Activated gamma-delta T cell (primary cell): ENCODE measurements at regions not wholly inside any gene's neighbourhood (a gene's known extent, or its start where the extent isn't known, plus 50 kb on each side); places are given as distances from the start of the nearest gene placed in this dataset.
"Not testable (repeated sequence)": the region's sequence is repeated elsewhere in the genome, so short reads cannot be mapped to it uniquely, and the experiment has no call there.

Experiments used
- DNase-seq: peaks from one replicate; lab custom pipeline; 2025; lab: John Stamatoyannopoulos, UW

DNA sequence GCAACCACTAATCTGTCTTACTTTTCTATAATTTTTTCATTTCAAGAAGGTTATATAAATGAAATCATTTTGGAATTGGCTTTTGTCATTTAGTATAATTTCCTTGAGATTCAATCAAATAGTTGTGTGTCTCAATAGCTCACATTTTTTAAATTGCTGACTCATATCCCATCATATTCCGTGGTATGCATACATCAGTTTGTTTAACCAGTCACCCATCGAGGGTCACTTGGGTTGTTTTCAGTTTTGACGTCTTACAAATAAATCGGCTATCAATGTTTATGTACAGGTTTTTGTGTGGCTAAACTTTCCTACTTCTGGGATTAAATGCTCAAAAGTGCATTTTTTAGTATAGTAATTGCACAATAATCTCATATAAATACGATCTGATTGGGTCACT, 185.5 kb downstream of the TAF11L14 start:
- DNase-seq, result no peak

DNA sequence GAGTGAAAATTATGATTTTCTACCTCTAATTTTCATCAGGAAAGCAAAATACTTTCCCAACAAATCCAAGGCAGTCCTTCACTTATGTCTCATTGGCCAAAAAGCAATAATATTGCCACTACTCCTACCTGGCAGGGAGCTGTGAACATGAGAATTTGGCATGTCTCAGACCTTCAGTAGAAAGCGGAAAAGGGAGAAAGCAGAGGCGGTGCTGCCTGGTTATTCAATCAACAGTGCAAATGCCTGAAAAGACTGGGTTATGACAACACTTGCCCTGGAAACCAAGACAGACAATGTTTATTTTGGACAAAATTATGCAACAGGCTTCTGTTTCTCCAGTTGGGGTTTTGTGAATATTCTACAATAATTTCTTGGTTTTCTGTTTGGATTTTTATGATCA, 194.4 kb downstream of the TAF11L14 start:
- DNase-seq, result no peak

DNA sequence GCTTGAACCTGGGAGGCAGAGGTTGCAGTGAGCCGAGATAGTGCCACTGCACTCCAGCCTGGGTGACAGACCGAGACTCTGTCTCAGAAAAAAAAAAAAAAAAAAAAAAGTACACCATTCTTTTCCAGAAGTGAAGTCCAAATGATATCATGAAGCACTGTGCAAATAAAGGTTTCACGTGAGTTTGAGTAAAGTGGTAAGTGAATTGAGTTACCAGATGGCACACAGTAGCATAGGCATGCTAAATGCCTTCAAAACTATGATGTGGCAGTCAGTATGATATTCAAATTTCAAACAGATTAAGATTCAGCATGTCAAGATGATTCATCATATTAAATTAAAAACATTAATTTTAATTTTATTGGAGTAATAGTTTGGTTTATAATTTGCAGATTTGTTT, 195.2 kb downstream of the TAF11L14 start:
- DNase-seq, result no peak

DNA sequence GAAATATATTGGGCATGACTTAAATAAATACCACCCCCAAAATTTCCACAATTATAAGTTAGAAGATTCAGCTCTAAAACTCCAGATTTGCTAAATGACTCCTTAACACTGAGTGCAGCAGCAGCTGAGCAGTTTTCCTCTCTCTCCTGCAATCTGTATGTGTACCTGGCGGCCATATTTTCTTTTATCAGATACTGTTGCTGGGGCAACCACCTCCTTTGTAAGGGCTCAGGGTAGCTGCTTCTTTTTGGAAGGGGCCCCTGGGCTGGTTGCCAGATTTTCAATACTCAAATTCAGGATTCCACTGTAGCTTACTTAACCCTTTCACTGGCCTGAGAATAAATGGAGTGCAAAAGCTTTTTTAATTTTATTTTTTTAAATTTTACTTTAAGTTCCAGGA, 197.0 kb downstream of the TAF11L14 start:
- no peak for DNase-seq

DNA sequence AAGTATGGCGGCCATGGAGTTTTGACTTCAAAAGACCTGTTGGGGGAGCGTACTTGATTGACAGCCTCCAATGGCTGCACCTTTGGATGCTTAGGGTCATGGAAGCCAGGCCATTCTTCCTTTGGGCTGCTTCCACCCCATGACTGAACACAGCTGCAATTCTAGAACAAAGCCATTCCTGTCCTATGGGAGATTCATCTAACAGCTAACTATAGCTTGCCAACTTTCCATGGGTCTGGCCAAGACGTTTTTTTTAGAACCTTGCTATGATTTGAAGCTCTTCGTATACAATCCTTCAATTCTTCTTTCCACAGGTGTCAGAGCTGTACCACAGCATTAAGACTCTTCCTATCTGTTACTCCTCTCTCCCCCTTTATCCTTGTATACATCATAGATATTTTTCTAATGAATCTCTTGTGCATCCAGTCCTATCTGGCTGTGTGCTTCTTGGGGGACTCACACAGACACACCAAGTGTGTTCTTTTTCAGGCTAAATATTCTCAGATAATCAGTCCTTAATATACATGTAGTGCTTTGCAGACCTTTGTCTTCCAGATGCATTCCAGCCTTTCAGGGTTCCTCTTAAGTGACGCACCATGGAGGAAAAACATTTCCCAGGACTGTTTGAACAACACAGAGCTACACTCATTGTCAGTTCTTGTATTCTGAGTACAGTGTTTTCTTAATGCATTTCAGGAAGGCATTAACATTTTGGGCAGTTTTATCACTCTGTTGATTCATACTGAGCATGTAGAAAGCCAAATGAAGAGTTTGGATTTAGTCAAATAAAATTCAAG, 198.9 kb downstream of the TAF11L14 start:
- no peak for DNase-seq

DNA sequence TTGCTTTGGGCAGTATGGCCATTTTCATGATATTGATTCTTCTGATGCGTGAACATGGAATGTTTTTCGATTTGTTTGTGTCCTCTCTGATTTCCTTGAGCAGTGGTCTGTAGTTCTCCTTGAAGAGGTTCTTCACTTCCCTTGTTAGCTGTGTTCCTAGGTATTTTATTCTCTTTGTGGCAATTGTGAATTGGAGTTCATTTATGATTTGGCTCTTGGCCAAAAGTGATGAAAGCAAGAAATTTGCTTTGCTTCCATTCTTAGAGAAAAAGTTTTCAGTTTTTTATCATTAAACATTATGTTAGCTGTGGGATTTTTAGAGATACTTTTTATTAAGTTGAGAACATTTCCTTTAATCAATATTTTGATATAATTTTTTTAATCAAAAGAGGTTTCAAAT, 203.5 kb downstream of the TAF11L14 start:
- DNase-seq, result no peak

DNA sequence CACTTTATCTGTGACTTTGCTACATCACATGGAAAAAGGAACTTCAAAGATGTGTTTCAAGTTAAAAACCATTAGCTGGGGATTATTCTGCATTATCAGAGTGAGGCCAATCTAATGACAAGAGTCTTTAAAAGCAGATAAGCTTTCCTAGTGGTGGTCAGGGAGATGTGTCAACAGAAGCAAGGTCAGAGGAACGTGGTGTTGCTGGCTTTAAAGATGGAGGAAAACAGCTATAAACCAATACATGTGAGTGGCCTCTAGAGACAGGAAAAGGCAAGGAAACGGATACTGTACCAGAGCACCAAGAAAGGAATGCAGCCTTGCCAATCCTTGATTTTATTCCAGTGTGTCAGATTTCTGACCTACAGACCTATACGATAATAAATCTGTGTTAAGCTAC, 204.2 kb downstream of the TAF11L14 start:
- DNase-seq, result no peak

DNA sequence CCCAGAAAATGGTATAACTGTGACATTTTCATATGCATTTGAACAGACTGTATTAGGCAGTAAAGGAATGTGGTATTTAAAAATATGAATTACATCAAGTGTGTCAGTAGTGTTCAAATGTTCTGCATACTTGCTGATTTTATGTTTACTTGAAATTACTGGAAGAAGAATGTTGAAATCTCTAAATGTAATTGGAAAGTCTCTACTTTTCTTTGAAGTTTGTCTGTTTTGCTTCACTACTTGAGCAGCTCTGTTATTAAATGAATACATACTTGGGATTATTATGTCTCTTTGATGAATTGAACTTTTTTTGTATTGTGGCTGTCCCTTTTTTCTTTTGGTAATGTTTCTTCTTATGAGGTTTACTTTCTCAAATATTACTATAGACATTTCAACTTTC, 205.6 kb downstream of the TAF11L14 start:
- no peak for DNase-seq

DNA sequence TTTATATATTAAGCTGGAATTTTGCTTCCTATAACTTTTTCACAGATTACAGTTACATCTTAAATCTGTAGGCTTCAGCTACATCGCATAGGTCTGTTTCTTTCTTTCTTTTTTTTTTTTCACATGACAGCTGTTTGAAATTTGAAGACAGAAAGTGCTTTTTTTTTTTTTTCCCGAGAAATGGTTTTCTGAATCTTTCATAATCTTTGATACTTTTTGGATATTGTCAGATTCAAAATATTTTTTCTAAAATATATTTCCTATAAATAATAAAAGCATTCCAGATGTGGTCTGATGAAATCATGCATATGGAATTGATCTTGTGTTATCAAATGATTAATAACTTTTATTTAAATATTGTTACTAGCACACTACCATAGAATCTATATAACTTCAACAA, 212.2 kb downstream of the TAF11L14 start:
- DNase-seq, result no peak

DNA sequence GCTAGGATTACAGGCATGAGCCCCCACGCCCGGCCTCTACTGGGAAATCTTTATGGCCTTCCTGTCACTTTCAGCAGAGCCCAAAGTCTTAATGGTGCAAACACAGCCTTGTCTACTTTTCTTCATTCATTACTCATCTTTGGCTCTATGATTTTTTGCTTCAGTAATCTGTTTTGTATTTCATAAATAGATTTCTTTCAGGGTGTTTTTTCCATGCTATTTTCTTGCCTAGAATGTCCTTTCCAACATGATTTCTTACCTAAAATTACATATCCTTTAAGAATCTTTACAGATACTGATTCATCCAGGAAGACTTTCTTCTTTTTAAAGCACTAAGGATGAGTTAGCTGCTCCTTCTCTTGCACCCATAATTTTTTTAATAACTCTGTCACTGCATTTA, 213.0 kb downstream of the TAF11L14 start:
- no peak for DNase-seq

DNA sequence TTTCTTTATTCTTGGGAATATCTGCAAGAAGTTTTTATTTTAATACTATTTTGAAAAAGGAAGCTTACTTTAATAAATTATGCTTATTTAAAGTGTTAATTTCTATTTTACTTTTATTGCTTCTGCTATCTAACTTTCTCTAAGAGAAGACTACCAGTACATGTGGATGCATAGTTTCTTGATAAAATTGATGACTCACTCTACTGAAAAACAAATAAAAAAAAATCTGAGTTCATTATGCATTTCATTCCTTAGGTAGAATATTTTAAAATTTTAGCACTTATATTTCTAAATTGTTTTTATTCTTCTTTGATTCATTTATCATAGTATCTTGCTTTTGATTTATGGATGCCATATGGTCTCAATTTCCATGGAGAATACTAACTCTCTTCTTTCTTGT, 217.9 kb downstream of the TAF11L14 start:
- no peak for DNase-seq

DNA sequence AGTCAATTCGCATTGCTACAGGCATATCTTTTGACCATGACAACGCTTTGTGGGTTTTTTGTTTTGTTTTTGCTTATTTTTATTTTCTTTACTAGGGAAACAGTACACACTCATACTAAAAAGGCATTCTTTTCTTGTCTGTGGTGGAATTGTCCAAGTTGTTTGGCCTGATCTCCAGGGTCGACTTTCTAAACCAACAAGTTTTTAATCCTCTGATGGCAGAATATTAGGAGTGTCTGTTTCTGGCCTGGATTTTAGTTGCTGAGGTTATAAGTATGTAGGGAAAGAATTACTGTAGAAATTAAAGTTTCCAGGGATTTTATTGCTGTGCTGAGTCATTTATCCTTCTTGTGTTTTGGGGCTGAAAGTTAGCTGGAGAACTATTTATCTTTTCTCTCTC, 218.5 kb downstream of the TAF11L14 start:
- DNase-seq, result no peak

DNA sequence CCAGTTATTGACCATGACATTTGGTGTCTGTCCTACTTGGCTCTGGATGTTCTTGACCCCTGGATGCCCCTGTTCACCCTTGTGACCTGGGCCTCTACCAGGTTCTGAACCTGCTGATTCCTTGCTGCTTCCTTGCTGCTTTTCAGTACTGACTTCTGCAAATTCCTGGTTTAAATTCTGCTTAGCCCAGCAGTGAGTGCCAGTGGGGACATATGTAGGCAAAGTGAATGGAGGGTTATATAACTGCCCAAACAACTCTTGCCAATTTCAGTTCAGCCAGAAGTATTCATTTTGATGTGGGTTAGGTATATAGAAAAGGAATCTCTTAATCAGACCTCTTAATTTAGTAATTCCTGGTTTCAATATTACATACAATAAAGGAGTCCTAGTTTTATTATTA, 220.6 kb downstream of the TAF11L14 start:
- no peak for DNase-seq

DNA sequence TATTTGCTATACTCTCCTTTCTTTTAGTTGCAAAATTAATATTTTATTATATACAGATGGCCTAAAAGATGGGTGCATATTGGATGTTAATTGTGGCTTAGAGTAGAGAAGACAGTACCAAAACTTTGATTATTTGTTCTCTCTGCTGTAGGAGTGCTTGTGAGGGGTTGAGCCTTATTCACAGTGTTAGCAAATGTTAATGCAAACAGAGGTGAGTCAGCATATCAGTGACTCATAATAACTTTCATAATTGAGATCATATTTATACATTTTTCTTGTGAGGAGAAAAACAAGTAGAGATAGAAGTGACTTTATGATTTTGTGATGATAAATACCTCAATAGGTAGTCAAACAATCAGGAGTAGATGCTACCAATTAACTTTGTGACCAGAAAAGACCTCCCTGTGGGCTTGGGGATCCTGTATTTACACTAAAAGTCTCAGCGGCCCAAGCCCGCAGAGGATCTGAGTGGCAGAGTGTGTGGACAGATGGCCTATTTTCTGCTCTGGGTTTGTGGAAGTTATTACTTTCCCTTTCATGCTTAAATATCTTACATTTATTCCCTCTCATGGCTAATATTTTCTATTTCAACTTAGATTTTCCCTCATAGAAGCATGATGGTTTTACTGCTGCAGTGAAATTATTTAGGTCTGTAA, 226.5 kb downstream of the TAF11L14 start:
- no peak for DNase-seq

DNA sequence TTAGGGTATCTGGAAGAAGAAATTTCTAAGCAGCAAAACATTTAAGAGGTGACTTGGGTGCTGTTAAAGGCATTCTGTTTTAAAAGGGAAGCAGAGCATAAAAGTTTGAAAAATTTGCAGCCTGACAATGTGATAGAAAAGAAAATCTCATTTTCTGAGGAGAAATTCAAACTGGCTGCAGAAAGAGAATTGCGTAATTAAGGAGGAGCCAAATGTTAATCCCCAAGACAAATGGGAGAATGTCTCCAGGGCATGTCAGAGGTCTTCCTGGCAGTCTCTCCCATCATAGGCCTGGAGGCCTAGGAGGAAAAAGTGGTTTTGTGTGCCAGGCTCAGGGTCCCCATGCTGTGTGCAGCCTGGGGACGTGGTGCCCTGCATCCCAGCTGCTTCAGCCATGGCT, 230.6 kb downstream of the TAF11L14 start:
- not testable (repeated sequence) for DNase-seq

DNA sequence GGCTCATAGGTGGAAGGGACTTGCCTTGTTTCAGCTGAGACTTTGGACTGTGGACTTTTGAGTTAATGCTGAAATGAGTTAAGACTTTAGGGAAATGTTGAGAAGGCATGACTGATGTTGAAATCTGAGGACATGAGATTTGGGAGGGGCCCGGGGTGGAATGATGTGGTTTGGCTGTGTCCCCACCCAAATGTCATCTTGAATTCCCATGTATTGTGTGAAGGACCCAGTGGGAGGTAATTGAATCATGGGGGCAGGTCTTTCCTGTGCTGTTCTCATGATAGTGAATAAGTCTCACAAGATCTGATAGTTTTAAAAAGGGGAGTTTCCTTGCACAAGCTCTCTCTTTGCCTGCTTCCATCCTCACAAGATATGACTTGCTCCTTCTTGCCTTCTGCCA, 231.7 kb downstream of the TAF11L14 start:
- DNase-seq, result not testable (repeated sequence)

DNA sequence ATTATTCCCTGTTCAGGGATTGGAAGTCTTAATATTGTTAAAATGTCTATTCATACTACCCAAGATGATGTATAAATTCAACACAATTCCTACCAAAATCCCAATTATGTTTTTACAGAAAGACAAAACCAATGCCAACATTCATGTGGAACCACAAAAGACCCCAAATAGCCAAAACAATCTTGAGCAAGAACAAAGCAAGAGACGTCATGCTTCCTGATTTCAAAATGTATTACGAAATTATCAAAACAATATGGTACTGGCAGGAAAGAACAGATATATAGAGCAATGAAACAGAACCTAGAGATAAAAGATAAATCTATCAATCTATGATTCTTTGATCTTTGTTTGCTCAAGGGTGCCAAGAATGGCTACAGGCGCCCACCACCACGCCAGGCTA, 237.9 kb downstream of the TAF11L14 start:
- no peak for DNase-seq

DNA sequence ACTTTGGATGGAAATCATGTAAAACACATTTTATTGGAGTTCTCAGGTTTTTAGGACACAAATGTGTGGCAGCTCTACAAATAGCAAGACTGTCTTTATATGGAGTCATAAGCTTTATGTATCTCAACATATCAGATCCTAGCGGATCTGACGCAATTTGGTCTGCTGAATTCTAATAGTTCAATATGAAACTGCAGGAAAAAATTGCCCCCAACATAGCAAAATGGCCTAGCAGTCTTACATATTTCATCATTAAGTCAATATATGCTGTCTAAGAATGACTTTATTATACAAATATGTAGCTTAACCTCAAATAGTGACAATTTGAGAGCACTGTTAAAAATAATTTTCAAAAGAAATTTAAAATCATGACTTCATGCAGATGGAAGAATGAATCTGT, 244.3 kb downstream of the TAF11L14 start:
- no peak for DNase-seq

DNA sequence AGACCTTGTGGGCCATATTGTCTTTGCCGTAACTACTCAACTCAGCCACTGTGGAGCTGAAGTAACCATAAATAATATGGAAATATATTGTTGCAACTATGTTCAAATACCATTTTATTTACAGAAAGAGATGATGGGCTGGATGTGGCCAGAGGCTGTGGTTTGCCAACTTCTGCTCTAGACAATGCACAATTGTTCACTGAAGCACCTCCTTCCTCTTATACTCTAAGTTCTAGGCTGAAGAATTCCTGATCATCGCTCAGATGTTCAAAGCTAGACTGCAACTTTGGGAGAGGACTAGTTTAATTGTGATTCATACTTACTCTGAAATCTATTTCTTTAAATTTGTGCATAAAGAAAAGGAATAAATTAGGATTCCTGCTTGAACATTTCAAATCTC, 245.0 kb downstream of the TAF11L14 start:
- no peak for DNase-seq

DNA sequence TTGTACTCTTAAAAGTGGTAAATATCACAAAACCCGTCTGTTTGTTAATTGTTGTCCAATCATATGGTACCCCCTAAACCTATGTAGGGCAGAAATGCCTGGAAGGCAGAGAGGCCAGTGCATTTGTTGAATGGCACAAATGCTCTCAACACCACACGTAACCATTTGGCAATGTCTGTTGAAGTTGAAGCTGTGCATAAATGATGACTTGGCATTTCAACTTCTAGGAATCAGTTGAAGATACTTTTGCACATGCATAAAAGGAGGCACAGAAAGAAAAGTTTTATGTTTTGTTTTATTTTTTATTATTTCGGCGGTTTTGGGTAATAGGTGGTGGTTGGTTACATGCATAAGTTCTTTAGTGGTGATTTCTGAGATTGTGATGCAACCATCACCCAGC, 246.6 kb downstream of the TAF11L14 start:
- DNase-seq, result no peak

DNA sequence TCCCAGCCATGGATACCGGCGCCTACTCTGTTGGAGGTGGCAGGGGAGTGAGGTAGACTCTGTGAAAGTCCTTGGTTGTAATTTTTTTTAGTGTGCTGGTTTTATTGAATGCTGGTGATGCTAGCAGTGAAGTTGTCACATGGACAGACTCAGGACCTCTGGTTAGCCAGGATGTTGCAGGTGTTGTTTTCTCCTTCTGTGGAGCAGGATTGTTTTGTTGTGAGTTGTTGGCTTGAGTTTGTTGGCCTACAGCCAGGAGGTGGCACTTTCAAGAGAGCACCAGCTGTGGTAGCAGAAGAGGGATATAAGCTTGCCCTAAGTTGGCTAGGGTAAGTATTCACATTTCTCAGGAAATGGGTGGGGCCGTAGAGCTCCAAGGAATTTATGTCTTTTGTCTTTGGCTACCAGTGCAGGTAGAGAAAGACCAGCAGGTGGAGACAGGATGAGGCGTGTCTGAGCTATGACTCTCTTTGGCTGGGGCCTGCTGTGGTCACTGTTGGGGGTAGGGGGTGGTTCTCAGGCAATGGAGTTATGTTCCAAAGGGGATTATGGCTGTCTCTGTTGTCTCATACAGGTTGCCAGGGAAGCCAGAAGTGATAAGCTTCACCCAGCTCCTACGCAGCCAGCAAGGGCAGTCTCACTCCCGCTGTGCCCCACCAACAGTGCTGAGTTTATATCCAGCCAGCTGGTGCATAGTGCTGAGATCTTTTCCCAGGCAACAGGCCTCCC, 248.7 kb downstream of the TAF11L14 start:
- no peak for DNase-seq

DNA sequence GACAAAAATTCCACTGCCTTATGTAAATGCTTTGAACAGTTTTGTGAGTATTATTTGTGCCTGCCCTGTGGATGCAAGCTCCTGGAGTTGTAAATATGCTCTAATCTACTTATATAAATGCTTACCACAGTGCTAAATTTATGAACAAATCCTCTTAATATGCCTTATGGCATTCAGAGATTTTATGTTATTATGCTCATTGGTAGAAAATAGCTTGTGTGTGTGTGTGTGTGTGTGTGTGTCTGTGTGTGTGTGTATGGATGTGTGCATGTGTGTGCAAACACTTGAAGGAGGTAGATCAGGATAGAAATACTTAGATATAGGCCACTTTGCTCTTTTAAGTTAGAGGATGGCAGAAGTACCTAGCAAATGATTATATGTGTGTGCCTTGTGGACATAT, 253.9 kb downstream of the TAF11L14 start:
- DNase-seq, result no peak

DNA sequence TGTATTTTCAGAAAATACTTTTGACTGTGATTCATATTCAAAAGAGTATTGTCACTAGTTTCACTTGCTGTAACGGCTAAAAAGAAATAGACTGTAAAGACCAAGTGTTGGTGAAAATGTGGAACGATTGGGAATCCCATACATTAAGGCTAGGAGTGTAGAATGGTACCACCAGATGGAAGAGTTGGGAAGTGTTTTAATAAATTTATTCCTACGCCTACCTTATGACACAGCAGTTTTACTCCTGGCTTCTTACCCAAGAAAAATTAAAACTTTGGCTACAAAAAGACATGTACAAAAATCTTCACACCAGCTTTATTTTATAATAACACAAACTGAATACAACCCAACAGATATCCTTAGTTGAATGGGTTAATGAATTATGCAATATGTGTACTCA, 256.2 kb downstream of the TAF11L14 start:
- no peak for DNase-seq
